Stimulated activated CD8-positive, alpha-beta memory T cell treated with anti-CD3 and anti-CD28 coated beads, Interleukin-4, amount 100 ng/mL, for 4 hours (primary cell): ENCODE measurements at regions not wholly inside any gene's neighbourhood (a gene's known extent, or its start where the extent isn't known, plus 50 kb on each side); places are given as distances from the start of the nearest gene placed in this dataset.

ENCODE experiments used
- DNase-seq, 2 donors: peaks; one replicate each; pipeline ENCODE4 v3.0.0-alpha.2; 2020; ENCODE audit warnings: low read depth in 2 of 2, low spot score in 1 of 2

GRCh38 chr2:143965493-143966164 is 554.3 kb downstream of the ZEB2 start:
- no peak for DNase-seq

- DNase-seq, result no peak
Observed at GRCh38 chr2:143964891-143965290, 555.0 kb downstream of the ZEB2 start.

GRCh38 chr2:143960177-143960576 is 559.7 kb downstream of the ZEB2 start:
- DNase-seq, result no peak

- DNase-seq, result no peak
Observed at GRCh38 chr2:143957321-143957720, 562.6 kb downstream of the ZEB2 start.

- no peak for DNase-seq
Observed at GRCh38 chr2:143955401-143956065, 564.4 kb downstream of the ZEB2 start.

- no peak for DNase-seq
Observed at GRCh38 chr2:143954844-143955243, 565.1 kb downstream of the ZEB2 start.

- DNase-seq, result no peak
Observed at GRCh38 chr2:143954186-143954585, 565.7 kb downstream of the ZEB2 start.

- no peak for DNase-seq
Observed at GRCh38 chr2:143953451-143954030, 566.4 kb downstream of the ZEB2 start.

- DNase-seq, result no peak
Observed at GRCh38 chr2:143952536-143952935, 567.4 kb downstream of the ZEB2 start.

GRCh38 chr2:143950704-143951103 is 569.2 kb downstream of the ZEB2 start:
- DNase-seq, result no peak

GRCh38 chr2:143949121-143949848 is 570.6 kb downstream of the ZEB2 start:
- DNase-seq, result no peak

GRCh38 chr2:143948710-143949109 is 571.2 kb downstream of the ZEB2 start:
- DNase-seq, result no peak

GRCh38 chr2:143946436-143947391 is 573.2 kb downstream of the ZEB2 start:
- no peak for DNase-seq

GRCh38 chr2:143942486-143942885 is 577.4 kb downstream of the ZEB2 start:
- DNase-seq, result no peak

- DNase-seq, result no peak
Observed at GRCh38 chr2:143940720-143941119, 579.2 kb downstream of the ZEB2 start.

- no peak for DNase-seq
Observed at GRCh38 chr2:143939626-143940330, 580.1 kb downstream of the ZEB2 start.

GRCh38 chr2:143937723-143938350 is 582.1 kb downstream of the ZEB2 start:
- no peak for DNase-seq

GRCh38 chr2:143936848-143937722 is 582.8 kb downstream of the ZEB2 start:
- DNase-seq, result peak in 1 of 2 donors; percentile 20

GRCh38 chr2:143936538-143936847 is 583.4 kb downstream of the ZEB2 start:
- no peak for DNase-seq
